Liver (tissue), 8 donors: ENCODE measurements at regions not wholly inside any gene's neighbourhood (a gene's known extent, or its start where the extent isn't known, plus 50 kb on each side); places are given as distances from the start of the nearest gene placed in this dataset.

Experiments used
- DNase-seq: peaks from one replicate; pipeline ENCODE4 v3.0.0-alpha.2; 2017; ENCODE audit warnings: low spot score
- H3K27ac ChIP-seq, 2 donors: one replicate each; pipeline ENCODE4 v1.7.0; 2013; ENCODE audit warnings: inconsistent platforms in 2 of 2, low read length in 2 of 2, control low read depth in 1 of 2, low read depth in 1 of 2, mild to moderate bottlenecking in 1 of 2
- H3K27me3 ChIP-seq, 4 donors: one replicate each; pipeline versions ENCODE4 v1.6.1 to v1.7.0; 2013; ENCODE audit warnings: low read length in 3 of 4, inconsistent platforms in 1 of 4, mild to moderate bottlenecking in 1 of 4, moderate library complexity in 1 of 4; ENCODE audit not compliant: control insufficient read depth in 4 of 4, insufficient read depth in 4 of 4
- H3K36me3 ChIP-seq, 4 donors: one replicate each; pipeline versions ENCODE4 v1.6.1 to v1.7.0; 2013; ENCODE audit warnings: low read length in 3 of 4, mild to moderate bottlenecking in 3 of 4, low read depth in 1 of 4, moderate library complexity in 1 of 4; ENCODE audit not compliant: control insufficient read depth in 4 of 4, insufficient read depth in 3 of 4
- H3K4me1 ChIP-seq, 4 donors: one replicate each; pipeline versions ENCODE4 v1.6.1 to v1.7.0; 2013; ENCODE audit warnings: low read length in 3 of 4, mild to moderate bottlenecking in 3 of 4, moderate library complexity in 1 of 4; ENCODE audit not compliant: control insufficient read depth in 4 of 4, insufficient read depth in 4 of 4
- H3K4me3 ChIP-seq, 3 donors: one replicate each; pipeline versions ENCODE4 v1.6.1 to v1.7.0; 2013; ENCODE audit warnings: low read length in 3 of 3, control low read depth in 1 of 3, low read depth in 1 of 3, mild to moderate bottlenecking in 1 of 3
- H3K9ac ChIP-seq, 2 donors: one replicate each; pipeline ENCODE4 v1.7.0; 2013; ENCODE audit warnings: low read length in 2 of 2, mild to moderate bottlenecking in 2 of 2, moderate library complexity in 2 of 2, control low read depth in 1 of 2, low read depth in 1 of 2
- H3K9me3 ChIP-seq, 4 donors: one replicate each; pipeline versions ENCODE4 v1.6.1 to v1.7.0; 2013; ENCODE audit warnings: low read length in 3 of 4; ENCODE audit not compliant: control insufficient read depth in 4 of 4
- ATF3 ChIP-seq: IDR thresholded peaks from 2 replicates; pipeline ENCODE4 v1.6.1; 2016; ENCODE audit warnings: antibody characterized with exemption
- EGR1 ChIP-seq, 2 donors: IDR thresholded peaks; 2 replicates each; pipeline ENCODE4 v1.6.1; 2016 to 2018; ENCODE audit warnings: antibody characterized with exemption in 2 of 2, low read depth in 2 of 2
- FOXA1 ChIP-seq: IDR thresholded peaks from 2 replicates; pipeline ENCODE4 v1.6.1; 2016; ENCODE audit warnings: antibody characterized with exemption
- FOXA2 ChIP-seq: IDR thresholded peaks from 2 replicates; pipeline ENCODE4 v1.6.1; 2016; ENCODE audit warnings: antibody characterized with exemption
- GABPA ChIP-seq, 2 donors: IDR thresholded peaks in 1 of 2; conservative IDR thresholded peaks in 1 of 2; 2 replicates each; pipeline ENCODE4 v1.6.1; 2016; ENCODE audit warnings: antibody characterized with exemption in 2 of 2, mild to moderate bottlenecking in 1 of 2, moderate library complexity in 1 of 2
- HNF4A ChIP-seq, 2 donors: conservative IDR thresholded peaks; 2 replicates each; pipeline ENCODE4 v1.6.1; 2016; ENCODE audit warnings: antibody characterized with exemption in 2 of 2, mild to moderate bottlenecking in 2 of 2
- HNF4G ChIP-seq: IDR thresholded peaks from 2 replicates; pipeline ENCODE4 v1.6.1; 2016; ENCODE audit warnings: antibody characterized with exemption
- JUND ChIP-seq, 2 donors: IDR thresholded peaks; 2 replicates each; pipeline ENCODE4 v1.6.1; 2016; ENCODE audit warnings: antibody characterized with exemption in 2 of 2
- NR2F2 ChIP-seq: IDR thresholded peaks from 2 replicates; pipeline ENCODE4 v1.6.1; 2016; ENCODE audit warnings: antibody characterized with exemption
- RAD21 ChIP-seq, 2 donors: IDR thresholded peaks; 2 replicates each; pipeline ENCODE4 v1.6.1; 2016; ENCODE audit warnings: antibody characterized with exemption in 2 of 2, mild to moderate bottlenecking in 2 of 2
- REST ChIP-seq: IDR thresholded peaks from 2 replicates; pipeline ENCODE4 v1.6.1; 2016; ENCODE audit warnings: antibody characterized with exemption, mild to moderate bottlenecking
- RXRA ChIP-seq, 2 donors: IDR thresholded peaks; 2 replicates each; pipeline ENCODE4 v1.6.1; 2017 to 2018; ENCODE audit warnings: antibody characterized with exemption in 2 of 2, mild to moderate bottlenecking in 1 of 2
- SP1 ChIP-seq: IDR thresholded peaks from 2 replicates; pipeline ENCODE4 v1.6.1; 2018; ENCODE audit warnings: antibody characterized with exemption, mild to moderate bottlenecking
- TAF1 ChIP-seq: conservative IDR thresholded peaks from 2 replicates; pipeline ENCODE4 v1.6.1; 2016; ENCODE audit warnings: antibody characterized with exemption, mild to moderate bottlenecking
- YY1 ChIP-seq: IDR thresholded peaks from 2 replicates; pipeline ENCODE4 v1.6.1; 2016; ENCODE audit warnings: antibody characterized with exemption, mild to moderate bottlenecking
- ZBTB33 ChIP-seq: IDR thresholded peaks from 2 replicates; pipeline ENCODE4 v1.6.1; 2016; ENCODE audit warnings: antibody characterized with exemption
- WGBS: extraction: QIAGEN DNeasy Blood & Tissue Kit; methylation state at CpG from one replicate; pipeline ENCODE4 v1.1.7; 2013; 5-methylcytosine and 5-hydroxymethylcytosine counted together
- TF ChIP-seq, protein P1 (sequence below): IDR thresholded peaks from 2 replicates; pipeline ENCODE4 v1.6.1; 2016; ENCODE audit warnings: antibody characterized with exemption
- TF ChIP-seq, protein P2 (sequence below): fragments of 150-350 bp; IDR thresholded peaks from 2 replicates; pipeline ENCODE4 v1.5.1; 2017; ENCODE audit warnings: improper control_type of control experiment, low read depth, low read length; ENCODE audit not compliant: missing input control
- donor health status: healthy.
- donor health status: healthy.
- donor health status: healthy.
- donor health status: healthy.
- donor health status: healthy.

DNA sequence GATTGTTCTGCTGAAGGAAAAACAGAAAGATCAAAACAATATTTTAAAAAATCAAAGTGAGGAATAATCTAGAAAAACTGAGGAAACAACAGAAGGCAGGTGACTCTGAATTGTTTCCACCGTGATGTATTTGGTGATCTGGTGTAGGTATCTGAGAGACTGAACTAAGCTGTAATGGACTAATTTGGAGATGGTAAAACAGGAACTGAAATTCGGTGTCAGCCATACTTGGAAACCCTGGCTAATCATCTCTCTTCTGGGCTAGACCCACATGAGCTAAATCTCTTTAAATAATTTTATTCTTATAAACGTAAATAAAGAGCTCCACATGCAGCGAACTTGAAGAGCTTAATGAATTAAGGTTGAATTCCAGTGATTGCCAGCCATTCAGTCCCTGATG is 1226.1 kb downstream of the NCAM2 start:
- H3K27me3 ChIP-seq = no peaks in the 10 kb centered on the region
- peaks cover 0 to 6% (median under 1%) of the 10 kb centered on the region in 4 donors for H3K4me1 ChIP-seq
- H3K36me3 ChIP-seq = no peaks in the 10 kb centered on the region
- no peak for DNase-seq
- H3K4me3 ChIP-seq = no peak overlapping the region
- no peak for TF ChIP-seq EGR1 (IDR thresholded peaks at IDR 0.05; ENCODE audit: low read depth in 2 of 2)
- no peak for TF ChIP-seq ZBTB33
- no peak for TF ChIP-seq HNF4G
- TF ChIP-seq SP1 = no peak
- TF ChIP-seq, protein P1, sequence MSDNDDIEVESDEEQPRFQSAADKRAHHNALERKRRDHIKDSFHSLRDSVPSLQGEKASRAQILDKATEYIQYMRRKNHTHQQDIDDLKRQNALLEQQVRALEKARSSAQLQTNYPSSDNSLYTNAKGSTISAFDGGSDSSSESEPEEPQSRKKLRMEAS = no peak
- TF ChIP-seq FOXA1 = no peak
- no peak for TF ChIP-seq HNF4A (conservative IDR thresholded peaks at IDR 0.05)
- TF ChIP-seq FOXA2 = no peak
- no peak for TF ChIP-seq ATF3
- no peak for TF ChIP-seq REST
- no peak for TF ChIP-seq RXRA (IDR thresholded peaks at IDR 0.05)
- TF ChIP-seq JUND (IDR thresholded peaks at IDR 0.05) = no peak
- TF ChIP-seq TAF1 = no peak
- TF ChIP-seq NR2F2 = no peak
- no peak for TF ChIP-seq RAD21 (IDR thresholded peaks at IDR 0.05)
- TF ChIP-seq, protein P2, sequence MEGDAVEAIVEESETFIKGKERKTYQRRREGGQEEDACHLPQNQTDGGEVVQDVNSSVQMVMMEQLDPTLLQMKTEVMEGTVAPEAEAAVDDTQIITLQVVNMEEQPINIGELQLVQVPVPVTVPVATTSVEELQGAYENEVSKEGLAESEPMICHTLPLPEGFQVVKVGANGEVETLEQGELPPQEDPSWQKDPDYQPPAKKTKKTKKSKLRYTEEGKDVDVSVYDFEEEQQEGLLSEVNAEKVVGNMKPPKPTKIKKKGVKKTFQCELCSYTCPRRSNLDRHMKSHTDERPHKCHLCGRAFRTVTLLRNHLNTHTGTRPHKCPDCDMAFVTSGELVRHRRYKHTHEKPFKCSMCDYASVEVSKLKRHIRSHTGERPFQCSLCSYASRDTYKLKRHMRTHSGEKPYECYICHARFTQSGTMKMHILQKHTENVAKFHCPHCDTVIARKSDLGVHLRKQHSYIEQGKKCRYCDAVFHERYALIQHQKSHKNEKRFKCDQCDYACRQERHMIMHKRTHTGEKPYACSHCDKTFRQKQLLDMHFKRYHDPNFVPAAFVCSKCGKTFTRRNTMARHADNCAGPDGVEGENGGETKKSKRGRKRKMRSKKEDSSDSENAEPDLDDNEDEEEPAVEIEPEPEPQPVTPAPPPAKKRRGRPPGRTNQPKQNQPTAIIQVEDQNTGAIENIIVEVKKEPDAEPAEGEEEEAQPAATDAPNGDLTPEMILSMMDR = no peak
- TF ChIP-seq YY1 = no peak
- TF ChIP-seq GABPA (IDR thresholded peaks at IDR 0.05 in 1 of 2, conservative IDR thresholded peaks at IDR 0.05 in 1 of 2) = no peak
- H3K9ac ChIP-seq = no peak overlapping the region
- no peak overlapping the region for H3K27ac ChIP-seq
- no peaks in the 10 kb centered on the region for H3K9me3 ChIP-seq
- WGBS = 87% methylated on average over 4 of the region's 4 CpGs
